Coronary artery (tissue), 2 donors: ENCODE measurements at regions not wholly inside any gene's neighbourhood (a gene's known extent, or its start where the extent isn't known, plus 50 kb on each side); places are given as distances from the start of the nearest gene placed in this dataset.

Experiments used
- DNase-seq: peaks from one replicate; pipeline ENCODE4 v3.0.0-alpha.2; 2017; ENCODE audit warnings: low spot score
- H3K27ac ChIP-seq, 2 donors: fragments of 200-600 bp; sonication (generic); one replicate each; pipeline ENCODE4 v1.5.1; 2016 to 2019
- H3K4me3 ChIP-seq: fragments of 200-600 bp; sonication (generic); 2 replicates; pipeline ENCODE4 v1.5.1; 2016; ENCODE audit warnings: mild to moderate bottlenecking, moderate library complexity
- CTCF ChIP-seq: fragments of 200-600 bp; sonication (generic); IDR thresholded peaks from one replicate; pipeline ENCODE4 v1.5.1; 2019; ENCODE audit warnings: antibody characterized with exemption

GRCh38 chrX:43005561-43005960, 227.6 kb upstream of the PPP1R2C start:
- DNase-seq, result no peak
- no peak for TF ChIP-seq CTCF
- H3K27ac ChIP-seq, result no peak overlapping the region
- H3K4me3 ChIP-seq, result no peak overlapping the region

- no peak for DNase-seq
- Histone ChIP-seq H3K27ac (no peak overlapping the region), H3K4me3 (no peak overlapping the region)
- no peak for TF ChIP-seq CTCF
Measured at GRCh38 chrX:43008356-43008755, 230.4 kb upstream of the PPP1R2C start.

- TF ChIP-seq CTCF, result no peak
- Histone ChIP-seq H3K4me3 (no peak overlapping the region), H3K27ac (no peak overlapping the region)
- no peak for DNase-seq
Measured at GRCh38 chrX:43016021-43016420, 238.1 kb upstream of the PPP1R2C start.

- no peak overlapping the region for H3K27ac ChIP-seq
- no peak for DNase-seq
- H3K4me3 ChIP-seq, result no peak overlapping the region
- no peak for TF ChIP-seq CTCF
Measured at GRCh38 chrX:43018031-43018430, 240.1 kb upstream of the PPP1R2C start.

- DNase-seq, result no peak
- Histone ChIP-seq H3K4me3 (no peak overlapping the region), H3K27ac (no peak overlapping the region)
- no peak for TF ChIP-seq CTCF
Measured at GRCh38 chrX:43019021-43019420, 241.1 kb upstream of the PPP1R2C start.

GRCh38 chrX:43025806-43026315, 247.9 kb upstream of the PPP1R2C start:
- no peak for DNase-seq
- TF ChIP-seq CTCF, result no peak

GRCh38 chrX:43064096-43064495, 286.1 kb upstream of the PPP1R2C start:
- no peak overlapping the region for H3K4me3 ChIP-seq
- no peak for TF ChIP-seq CTCF
- no peak overlapping the region for H3K27ac ChIP-seq
- no peak for DNase-seq

More at GRCh38 chrX:43025806-43026315, 247.9 kb upstream of the PPP1R2C start:
- no peak overlapping the region for H3K27ac ChIP-seq
- no peak overlapping the region for H3K4me3 ChIP-seq
